GM21390 (cell line): ENCODE measurements at regions not wholly inside any gene's neighbourhood (a gene's known extent, or its start where the extent isn't known, plus 50 kb on each side); places are given as distances from the start of the nearest gene placed in this dataset.

ENCODE experiments used
- ATAC-seq: cut with Tn5 transposase; IDR thresholded peaks from one replicate; pipeline ENCODE4 v1.9.1; 2021; ENCODE audit not compliant: unreplicated experiment

DNA sequence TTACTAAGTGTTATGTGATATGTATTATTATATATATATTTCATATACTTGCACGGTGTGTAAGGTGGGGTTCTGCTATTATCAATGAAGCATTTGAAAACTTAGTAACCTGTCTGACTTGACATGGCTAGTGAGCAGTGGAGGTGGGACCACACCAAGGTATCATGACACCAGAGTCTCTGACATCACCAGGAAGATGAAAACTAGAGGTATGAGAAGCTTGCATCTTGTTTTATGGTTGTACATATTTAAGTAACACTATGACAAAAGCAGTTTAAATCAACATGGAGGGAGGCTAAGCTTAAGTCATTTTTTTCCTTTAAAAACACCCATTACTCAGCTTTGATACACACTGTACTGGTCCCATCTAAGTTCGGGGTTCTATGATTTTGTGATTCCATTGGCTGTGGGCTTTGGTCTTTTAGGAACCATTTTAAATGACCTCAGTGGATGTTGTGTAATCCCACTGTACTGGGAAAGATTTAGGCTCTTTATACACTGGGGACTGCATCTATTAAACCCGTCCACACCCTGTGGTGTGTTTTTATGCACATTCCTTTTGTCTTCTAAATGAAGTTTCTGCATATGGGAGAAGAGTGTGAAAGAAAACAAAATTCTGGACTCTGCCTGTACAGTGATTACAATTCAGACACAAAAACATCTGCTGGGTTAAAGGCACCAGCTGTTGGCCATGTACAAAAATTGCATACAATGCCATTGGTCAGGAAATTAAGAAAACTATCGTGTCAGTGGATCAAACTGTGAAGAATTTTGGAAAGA is 570.6 kb downstream of the SPRY1 start:
- no peak for ATAC-seq

DNA sequence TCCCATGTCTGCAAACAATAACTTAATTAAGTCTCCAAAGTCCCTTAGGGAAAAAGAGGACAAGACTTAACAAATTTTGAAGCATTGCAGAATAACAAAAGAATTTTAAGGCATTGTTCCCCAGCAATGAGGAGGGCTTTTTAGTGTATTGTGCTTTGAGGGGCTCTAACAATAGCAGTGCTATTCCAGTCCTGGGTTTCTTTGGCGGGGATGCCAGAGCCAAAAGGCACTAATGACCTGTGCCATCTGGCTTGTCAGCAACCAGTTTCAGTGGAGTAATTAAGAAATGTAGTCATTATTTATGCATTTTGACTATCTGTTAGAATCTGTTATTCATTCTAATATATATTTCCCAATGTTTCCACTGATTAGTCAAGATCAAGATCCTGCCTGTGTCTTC is 575.4 kb downstream of the SPRY1 start:
- ATAC-seq, result no peak

DNA sequence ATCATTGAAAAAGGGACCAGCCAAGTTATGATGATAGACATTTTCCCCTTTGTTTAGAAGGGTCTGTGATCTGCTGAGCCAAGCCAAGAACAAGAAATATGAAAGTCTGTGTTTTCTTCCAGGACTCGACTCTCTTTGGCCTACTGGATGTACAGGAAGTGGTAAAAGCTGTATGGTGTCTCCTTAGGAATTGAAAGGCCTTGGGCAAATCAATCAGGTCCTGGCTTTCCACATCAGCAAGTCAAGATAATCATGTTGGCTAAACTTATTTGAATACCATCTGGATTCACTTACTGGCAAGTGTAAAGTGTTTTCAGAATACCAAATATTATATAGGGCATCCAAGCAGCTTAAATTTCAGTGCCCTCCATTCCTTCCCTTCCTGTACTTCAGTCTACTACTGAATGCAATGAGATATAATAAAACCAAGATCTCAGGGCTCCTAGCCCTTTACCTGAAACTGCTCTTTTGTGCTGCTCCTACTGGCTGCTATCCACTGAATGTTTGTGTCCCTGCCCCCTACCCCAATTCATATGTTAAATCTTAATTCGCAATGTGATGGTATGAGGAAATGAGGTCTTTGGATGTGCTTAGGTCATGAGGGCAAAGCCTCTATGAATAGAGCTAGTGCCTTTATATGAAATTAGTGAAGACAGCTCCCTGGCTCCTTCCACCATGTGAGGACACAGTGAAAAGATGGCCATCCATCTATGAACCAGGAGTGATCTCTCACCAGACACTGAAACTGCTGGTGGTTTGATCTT is 578.0 kb downstream of the SPRY1 start:
- no peak for ATAC-seq

DNA sequence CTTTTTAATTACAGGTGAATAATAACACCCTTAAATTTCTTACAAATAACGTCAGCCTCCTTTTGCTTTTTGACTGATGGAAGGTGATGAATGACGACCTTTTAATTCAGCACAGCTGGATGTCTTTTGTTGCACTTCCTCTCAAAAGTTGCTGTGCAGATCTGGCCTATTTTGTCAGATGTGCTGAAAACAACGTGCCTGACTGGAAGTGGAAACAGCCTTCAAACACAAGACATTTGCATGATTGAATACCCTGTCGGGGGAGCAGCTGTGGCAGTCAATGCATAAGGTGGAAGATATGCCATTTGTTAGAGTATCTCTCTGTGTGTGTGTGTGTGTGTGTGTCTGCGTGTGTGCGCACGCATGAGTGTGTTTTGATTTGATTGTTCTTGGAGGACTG is 579.7 kb downstream of the SPRY1 start:
- no peak for ATAC-seq

DNA sequence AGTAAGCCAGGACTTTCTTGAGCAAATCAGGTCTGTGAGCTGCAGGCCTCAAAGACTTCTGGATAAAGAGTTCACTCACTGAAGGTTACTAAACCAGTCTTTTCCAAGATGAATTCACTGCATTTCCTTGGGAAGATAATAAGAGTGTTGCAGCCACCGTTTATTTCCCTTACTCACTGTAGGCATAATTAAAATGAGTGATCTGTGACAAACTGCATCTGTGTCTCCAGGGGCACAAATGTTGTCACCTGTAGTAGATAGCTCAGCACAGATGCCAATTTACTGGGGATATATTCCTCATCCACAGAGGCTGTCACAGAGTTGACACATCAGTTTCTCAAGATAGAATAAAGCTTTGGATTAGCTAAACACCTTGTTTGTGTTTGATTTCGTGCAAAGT is 580.2 kb downstream of the SPRY1 start:
- no peak for ATAC-seq

DNA sequence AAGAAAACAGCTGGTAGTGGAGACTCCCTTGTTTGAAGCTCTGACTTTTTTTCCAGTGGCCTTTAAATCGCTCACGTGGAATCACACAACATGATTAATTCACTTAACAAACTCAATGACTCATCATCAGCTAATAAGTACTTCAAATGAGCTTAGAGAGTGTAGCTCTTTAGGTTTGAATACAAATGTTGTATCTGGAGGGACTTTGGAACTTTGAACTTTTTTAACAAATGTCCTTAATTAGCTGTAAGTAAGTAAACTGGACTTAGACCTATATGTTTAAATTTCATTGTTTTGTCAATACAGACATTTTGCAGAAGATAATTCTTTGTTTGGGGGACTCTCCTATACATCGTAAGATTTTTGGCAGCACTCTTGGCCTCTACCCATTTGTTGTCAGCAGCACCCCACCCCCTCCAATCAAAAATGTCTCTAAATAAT is 581.1 kb downstream of the SPRY1 start:
- ATAC-seq, result no peak

DNA sequence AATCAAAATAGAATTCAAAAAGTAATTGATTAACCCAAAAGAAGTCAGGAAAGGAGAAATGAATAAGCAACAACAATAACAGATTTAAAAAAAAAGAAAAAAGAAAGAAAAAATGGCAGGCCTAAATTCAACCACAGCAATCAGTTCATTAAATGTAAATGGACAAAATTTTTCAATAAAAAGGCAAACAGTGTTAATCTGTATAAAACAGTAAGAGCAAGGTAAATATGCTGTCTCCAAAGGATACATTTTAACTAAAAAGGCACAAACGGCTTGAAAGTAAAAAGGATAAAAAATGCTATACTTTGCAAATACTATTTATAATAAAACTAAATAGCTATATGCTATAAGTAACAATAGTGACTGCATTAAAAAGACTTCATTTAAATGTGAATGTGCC is 582.0 kb downstream of the SPRY1 start:
- no peak for ATAC-seq

DNA sequence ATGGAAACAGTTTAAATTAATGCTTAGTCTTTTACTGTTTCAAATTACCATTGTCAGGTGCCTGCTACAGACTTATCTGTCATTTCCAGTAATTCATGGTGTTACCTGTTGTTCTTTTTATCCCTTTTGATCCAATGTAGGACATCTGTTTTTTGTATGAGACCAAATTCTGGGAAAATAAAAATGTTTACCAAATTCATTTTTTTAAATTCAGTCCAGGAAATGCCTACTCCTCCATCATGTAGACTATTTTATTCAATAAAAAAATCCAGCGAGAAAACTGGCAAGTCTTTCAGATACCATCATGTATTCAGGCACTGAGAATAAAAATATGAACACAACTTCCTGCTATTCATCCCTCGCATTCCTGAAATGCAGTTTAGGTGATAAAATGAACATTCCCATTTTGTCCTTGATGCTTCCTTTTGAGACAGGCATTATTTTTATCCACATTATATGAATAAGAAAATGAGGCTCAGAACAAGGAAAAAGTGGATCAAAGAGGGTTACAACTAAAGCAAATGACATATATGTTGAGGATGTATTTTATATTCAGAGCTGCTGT is 584.2 kb downstream of the SPRY1 start:
- no peak for ATAC-seq

DNA sequence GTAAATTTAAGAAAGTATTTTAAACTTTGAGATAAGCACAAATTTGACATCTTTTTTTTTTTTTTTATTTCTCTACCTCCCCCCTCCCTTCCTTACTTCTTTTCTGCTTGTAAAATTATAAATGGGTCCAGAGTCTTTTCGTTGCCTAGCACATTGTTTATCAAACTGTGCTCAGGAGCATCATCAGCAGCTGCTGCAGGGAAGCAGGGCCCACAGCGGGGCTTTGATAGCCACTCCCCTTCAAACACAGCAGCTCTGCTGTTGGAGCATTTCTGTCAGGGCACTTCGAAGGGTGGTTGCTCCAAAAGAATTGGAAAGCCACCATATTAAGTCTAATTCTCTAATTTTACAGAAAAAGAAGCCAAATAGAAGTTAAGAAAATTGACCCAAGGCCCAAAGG is 588.3 kb downstream of the SPRY1 start:
- ATAC-seq, result no peak

DNA sequence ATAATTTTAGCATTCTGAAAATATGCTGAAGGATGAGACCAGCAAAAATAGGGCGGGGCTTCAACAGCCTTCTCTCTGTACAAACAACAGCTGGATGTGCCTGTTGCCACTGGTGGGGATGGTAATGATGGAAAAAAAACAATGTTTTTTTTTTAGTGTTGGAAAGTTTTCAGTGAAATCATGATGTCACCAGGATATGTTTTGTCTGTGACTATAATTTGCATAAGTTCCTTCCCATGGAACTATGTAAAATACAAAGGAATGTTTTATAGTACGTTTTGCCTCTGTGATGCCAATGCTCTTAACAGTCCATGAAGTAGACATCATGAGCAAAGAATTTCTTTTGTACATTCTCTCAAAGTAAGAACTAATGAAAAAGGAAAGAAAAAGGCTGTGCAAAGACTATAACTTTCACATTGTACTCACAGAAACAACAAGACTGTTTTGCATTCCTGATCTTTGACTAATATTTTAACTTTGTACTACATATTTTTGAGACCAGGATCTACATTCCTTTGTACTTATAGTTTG is 589.7 kb downstream of the SPRY1 start:
- no peak for ATAC-seq

DNA sequence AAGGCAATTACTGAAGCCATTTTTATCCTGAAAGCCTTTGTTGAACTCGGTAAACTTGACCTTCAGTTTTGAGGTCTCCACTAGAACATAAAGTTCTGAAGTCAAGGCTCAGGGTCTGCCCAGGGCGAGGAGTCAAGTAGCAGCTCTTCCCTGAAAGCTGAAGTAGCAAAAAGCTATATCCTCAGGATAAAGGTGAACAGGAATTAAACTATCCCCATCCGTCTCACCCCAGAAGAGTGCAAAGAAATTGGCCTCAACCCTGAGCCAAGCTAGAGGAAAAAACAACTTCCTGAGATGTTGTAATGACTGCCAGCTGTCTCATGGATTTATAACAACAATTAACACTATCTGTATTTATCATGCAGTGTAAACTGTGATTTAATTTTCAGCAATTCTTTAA is 590.8 kb downstream of the SPRY1 start:
- ATAC-seq, result no peak

DNA sequence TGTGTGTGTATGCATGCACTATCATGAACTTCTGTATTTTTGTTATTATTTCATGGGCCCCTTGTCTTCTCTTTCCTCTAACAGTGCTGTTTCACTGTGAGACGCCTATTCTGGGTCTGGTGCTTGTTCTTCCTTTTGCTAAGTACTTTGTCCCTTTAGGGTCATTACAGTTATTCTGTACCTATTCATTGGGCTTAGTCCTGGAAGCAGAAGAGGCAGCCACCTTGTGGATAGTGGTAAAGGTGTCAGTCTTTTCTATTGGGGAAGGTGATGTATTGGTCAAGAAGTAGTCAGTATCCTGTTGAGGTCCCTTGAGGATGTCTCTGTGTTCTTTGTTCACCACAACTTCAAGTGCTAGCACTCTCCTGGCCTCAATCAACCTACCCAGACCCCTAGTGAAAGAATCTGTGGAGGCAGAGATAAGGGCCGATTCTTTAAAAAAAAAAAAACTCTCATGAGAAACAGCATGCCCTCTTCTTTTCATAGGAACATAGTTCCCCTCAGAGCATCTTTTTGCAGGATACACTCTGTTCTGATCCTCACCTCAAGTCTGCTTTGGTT is 593.8 kb downstream of the SPRY1 start:
- no peak for ATAC-seq

DNA sequence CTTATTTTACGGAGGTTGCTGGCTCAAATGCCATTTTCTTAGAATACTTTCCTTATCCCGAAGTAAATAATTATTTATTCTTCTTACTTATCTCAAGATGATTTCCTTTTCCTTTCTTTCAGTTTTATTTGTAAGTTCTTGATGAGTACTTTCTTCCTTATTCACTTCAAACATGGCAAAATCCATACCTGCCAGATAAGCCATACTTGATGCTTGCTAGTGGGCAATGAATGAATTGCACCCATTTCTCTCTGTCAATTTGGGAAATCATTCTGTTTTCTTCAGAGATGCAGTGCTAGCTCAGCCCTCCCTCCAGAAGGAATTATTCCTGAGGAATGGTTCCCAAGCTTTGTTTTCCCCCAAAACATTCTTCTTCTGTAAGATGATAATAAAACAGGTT is 598.3 kb downstream of the SPRY1 start:
- ATAC-seq, result no peak

DNA sequence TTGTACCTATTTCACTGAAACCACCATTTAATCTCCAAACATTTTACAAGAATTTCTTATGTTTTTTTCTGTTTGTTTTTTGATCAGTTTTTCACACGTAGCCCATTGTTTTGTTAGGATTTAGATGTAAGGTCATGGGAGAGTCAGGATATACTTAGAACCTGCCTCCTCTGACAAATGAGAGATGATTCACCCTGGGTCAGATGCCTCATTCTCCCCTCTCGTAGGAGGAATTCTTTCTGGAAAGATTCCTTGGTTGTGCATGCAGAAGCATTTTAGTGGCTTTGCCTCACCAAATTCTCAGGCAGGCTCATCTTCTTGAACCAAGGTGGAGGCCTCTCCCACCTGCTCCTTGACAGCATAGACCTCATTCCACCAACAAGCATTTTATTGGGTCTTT is 599.3 kb downstream of the SPRY1 start:
- no peak for ATAC-seq

DNA sequence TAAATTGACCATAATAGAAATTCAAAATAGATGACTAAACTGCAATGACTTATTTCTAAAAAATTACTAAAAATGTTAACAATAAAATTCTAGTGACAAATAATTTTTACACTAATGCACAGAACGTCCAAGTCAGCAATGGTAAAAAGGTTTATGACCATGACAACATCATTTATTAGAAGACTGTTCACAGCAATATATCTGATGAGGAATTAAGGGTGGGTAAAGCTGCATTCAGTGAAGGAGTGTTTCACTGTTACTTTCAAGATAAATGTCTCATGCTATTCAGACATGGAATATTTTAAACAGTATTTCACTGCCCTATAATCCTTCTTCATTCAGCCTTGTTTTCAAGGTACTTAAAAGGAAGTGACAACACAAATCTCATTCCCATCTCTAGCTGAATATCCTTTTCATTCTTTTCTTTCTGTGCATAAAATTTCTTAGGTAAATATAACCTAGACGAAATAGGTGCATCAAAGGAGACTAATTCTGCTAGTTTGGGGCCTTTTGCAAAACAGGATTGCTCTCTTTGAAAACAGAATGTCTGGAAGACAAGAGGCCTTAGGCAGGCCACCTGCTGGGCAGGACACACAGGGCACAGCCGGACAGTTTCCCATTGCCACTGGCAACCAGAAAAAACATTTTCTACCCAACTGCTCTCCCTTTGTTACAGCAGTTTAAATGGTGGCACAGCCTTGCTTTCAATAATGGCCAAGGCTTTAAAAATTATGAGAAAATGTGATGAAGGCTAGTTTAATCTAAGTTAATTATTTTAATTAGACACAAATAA is 600.3 kb downstream of the SPRY1 start:
- no peak for ATAC-seq

DNA sequence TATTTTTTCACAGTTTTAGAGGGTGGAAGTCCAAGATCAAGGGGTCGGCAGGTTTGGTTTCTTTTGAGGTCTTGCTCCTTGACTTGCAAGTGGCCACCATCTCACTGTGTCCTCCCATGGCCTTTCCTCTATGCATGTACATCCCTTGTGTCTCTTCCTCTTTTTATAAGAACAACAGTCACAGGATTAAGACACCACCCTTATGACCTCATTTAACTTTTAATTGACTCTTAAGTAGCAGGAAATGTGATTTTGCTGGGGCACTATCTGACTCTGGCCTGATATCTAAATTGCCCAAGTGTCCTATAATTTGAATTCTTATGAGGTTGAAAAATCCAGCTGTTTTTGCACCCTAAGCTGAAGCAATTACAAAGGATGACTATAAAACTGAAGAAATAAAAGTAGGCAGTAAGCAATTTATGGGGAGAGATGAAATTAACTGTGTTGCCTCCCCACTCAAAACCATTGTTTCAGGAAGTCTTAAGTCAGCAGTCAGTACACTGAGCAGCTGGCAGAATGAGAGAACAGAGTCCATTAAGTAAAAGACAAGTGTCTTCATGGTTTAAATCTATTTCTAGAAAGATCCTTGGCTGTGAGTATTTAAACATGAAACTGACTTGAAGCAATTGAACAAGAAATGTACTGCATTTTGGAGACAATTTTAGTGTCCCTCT is 601.3 kb downstream of the SPRY1 start:
- no peak for ATAC-seq

DNA sequence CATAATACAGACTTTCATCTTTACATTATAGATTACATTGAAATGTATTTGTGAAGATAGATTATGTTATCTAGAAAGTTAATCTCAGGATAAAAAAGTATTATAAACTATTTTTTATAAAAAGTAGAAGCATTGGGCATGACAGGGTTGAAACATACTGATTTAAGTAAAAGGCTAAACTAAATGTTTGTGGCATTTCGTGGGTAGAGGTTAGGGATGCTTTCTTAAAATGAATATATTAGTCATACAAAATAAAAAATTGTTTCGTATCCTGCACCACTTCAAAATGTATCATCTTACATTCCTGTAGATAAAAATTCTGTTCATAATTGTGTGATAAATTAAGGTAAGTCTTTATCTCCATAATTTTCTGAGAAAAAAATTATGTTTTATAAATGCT is 603.6 kb downstream of the SPRY1 start:
- ATAC-seq, result no peak

DNA sequence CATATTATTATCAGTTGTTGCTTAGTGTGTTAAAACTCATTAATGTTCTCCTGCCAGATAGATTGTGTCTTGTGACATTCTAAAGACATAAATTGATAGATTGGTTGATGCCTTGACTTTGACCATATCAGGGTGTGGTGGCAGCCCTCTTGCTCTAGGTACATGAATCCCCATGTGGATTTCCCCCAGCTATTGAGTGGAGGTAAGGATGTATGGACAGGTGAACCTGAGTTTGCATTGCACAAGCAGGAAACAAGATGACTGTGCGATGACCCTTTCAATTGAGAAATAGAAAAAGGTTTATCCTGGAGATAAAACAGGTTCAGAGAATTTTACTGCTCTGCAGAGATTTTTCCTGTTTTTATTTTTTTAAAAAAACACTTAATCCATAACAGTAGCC is 619.2 kb downstream of the SPRY1 start:
- ATAC-seq, result no peak

DNA sequence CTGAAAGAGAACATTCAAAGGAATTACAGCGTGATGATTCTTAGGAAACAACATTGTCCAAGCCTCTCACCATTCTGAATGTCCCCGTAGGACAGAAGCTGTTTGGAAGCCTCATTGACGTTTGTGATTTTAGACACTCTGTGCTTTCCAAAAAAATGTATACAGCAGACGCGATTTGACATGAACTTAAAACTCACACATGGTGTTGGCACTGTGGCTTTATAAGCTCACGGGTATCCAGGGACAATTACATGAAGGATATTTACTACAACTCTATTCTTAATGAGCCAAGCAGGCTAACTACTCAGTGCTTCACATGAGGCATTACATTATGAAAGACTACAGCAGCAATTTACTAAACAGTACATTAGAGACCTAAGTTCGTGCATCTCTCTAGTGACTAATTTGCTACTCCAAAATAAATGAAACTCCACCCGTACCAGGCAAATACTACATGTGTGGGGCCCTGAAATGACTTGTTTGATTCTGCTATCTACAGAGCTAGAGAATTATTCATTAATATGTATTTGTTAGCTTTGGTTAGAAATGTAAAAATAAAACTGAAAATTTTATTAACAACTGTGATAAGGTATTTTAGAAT is 620.7 kb downstream of the SPRY1 start:
- no peak for ATAC-seq
